ENCODE measurements at regions not wholly inside any gene's neighbourhood (a gene's known extent, or its start where the extent isn't known, plus 50 kb on each side); places are given as distances from the start of the nearest gene placed in this dataset.

DNA sequence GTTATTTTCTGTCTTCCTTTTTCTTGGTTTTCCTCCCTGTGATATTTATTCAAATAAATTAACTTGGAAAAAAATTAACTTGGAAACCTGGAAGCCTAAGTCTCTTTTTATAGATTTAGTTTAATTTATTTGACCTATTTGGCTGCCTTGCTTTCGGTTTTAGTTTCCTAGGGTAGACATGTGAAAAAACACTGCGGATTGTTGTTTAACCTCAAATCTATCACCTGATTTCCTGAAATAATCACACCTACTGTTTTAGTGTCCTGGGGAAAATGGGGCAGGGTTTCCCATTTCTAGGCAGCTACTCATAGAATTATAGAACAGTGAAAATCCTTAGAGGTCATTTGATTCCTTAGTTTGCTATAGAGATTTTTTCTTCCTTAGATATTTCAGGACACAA lies 412.4 kb downstream of the PCDH17 start:
- H3K36me3 Mint-ChIP-seq (ENCODE audit: low read depth, unreplicated experiment) = no peaks in the 10 kb centered on the region
- no peaks in the 10 kb centered on the region for H3K4me1 Mint-ChIP-seq (ENCODE audit: unreplicated experiment)
- TF ChIP-seq CTCF (IDR thresholded peaks at IDR 0.05; ENCODE audit: unreplicated experiment) = no peak
- H3K9me3 Mint-ChIP-seq (ENCODE audit: unreplicated experiment) = no peaks in the 10 kb centered on the region
- H3K27ac Mint-ChIP-seq (ENCODE audit: unreplicated experiment) = no peak overlapping the region
- no peaks in the 10 kb centered on the region for H3K27me3 Mint-ChIP-seq (ENCODE audit: unreplicated experiment)
- no peak overlapping the region for H3K4me3 Mint-ChIP-seq (ENCODE audit: unreplicated experiment)
- no peak for DNase-seq (ENCODE audit: low spot score)

DNA sequence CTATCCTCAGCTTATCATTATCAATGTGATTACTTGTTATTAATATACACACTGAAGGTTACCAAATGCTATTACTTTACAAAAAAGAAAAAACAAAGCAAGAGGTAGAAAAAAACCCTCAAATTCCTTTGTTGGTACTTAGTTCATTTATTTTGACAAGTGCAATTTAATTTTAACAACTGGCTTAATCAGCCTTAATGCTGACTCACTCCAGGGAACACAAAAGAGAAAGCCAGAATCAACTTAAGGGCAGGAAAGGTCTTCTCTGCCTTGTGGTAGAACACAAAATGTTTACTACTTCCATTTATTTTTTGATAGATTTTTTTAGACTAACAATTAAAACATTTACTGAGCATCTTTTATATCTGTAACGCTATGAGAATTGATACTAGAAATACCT lies 417.1 kb downstream of the PCDH17 start:
- DNase-seq (ENCODE audit: low spot score) = no peak
- H3K4me3 Mint-ChIP-seq (ENCODE audit: unreplicated experiment) = no peak overlapping the region
- H3K27ac Mint-ChIP-seq (ENCODE audit: unreplicated experiment) = no peak overlapping the region
- no peak for TF ChIP-seq CTCF (IDR thresholded peaks at IDR 0.05; ENCODE audit: unreplicated experiment)
- H3K36me3 Mint-ChIP-seq (ENCODE audit: low read depth, unreplicated experiment) = no peaks in the 10 kb centered on the region
- H3K9me3 Mint-ChIP-seq (ENCODE audit: unreplicated experiment) = no peaks in the 10 kb centered on the region
- no peaks in the 10 kb centered on the region for H3K27me3 Mint-ChIP-seq (ENCODE audit: unreplicated experiment)
- no peaks in the 10 kb centered on the region for H3K4me1 Mint-ChIP-seq (ENCODE audit: unreplicated experiment)

GRCh38 chr13:58051396-58051795 lies 419.9 kb downstream of the PCDH17 start:
- no peaks in the 10 kb centered on the region for H3K27me3 Mint-ChIP-seq (ENCODE audit: unreplicated experiment)
- DNase-seq (ENCODE audit: low spot score) = no peak

GRCh38 chr13:58051807-58052375 lies 420.3 kb downstream of the PCDH17 start:
- Mint-ChIP-seq H3K9me3 (ENCODE audit: unreplicated experiment) (no peaks in the 10 kb centered on the region), H3K36me3 (ENCODE audit: low read depth, unreplicated experiment) (no peaks in the 10 kb centered on the region), H3K27me3 (ENCODE audit: unreplicated experiment) (no peaks in the 10 kb centered on the region), H3K27ac (ENCODE audit: unreplicated experiment) (no peak overlapping the region), H3K4me3 (ENCODE audit: unreplicated experiment) (no peak overlapping the region), H3K4me1 (ENCODE audit: unreplicated experiment) (no peaks in the 10 kb centered on the region)
- no peak for TF ChIP-seq CTCF (IDR thresholded peaks at IDR 0.05; ENCODE audit: unreplicated experiment)
- DNase-seq (ENCODE audit: low spot score) = no peak

More at GRCh38 chr13:58051396-58051795, 419.9 kb downstream of the PCDH17 start:
- Mint-ChIP-seq H3K4me1 (ENCODE audit: unreplicated experiment) (no peaks in the 10 kb centered on the region), H3K4me3 (ENCODE audit: unreplicated experiment) (no peak overlapping the region), H3K9me3 (ENCODE audit: unreplicated experiment) (no peaks in the 10 kb centered on the region), H3K27ac (ENCODE audit: unreplicated experiment) (no peak overlapping the region), H3K36me3 (ENCODE audit: low read depth, unreplicated experiment) (no peaks in the 10 kb centered on the region)
- no peak for TF ChIP-seq CTCF (IDR thresholded peaks at IDR 0.05; ENCODE audit: unreplicated experiment)

GRCh38 chr13:58056426-58056825 lies 424.9 kb downstream of the PCDH17 start:
- H3K36me3 Mint-ChIP-seq (ENCODE audit: low read depth, unreplicated experiment) = no peaks in the 10 kb centered on the region
- H3K27me3 Mint-ChIP-seq (ENCODE audit: unreplicated experiment) = no peaks in the 10 kb centered on the region
- TF ChIP-seq CTCF (IDR thresholded peaks at IDR 0.05; ENCODE audit: unreplicated experiment) = no peak
- no peak overlapping the region for H3K4me3 Mint-ChIP-seq (ENCODE audit: unreplicated experiment)
- H3K9me3 Mint-ChIP-seq (ENCODE audit: unreplicated experiment) = no peaks in the 10 kb centered on the region
- DNase-seq (ENCODE audit: low spot score) = no peak
- no peak overlapping the region for H3K27ac Mint-ChIP-seq (ENCODE audit: unreplicated experiment)
- no peaks in the 10 kb centered on the region for H3K4me1 Mint-ChIP-seq (ENCODE audit: unreplicated experiment)

All from endothelial cell (in vitro differentiated cells).